Natural killer cell (primary cell): ENCODE measurements at regions not wholly inside any gene's neighbourhood (a gene's known extent, or its start where the extent isn't known, plus 50 kb on each side); places are given as distances from the start of the nearest gene placed in this dataset.

Source experiments
- ATAC-seq, 3 donors: fragments of 150-1000 bp in 2 of 3; fragments of 200-7000 bp in 1 of 3; cut with Tn5 transposase; 1 replicate in 1 of 3; 2 replicates in 2 of 3; pipeline ENCODE4 v1.10.0; 2021; ENCODE audit warnings: mild to moderate bottlenecking in 2 of 3, moderate library complexity in 2 of 3
- DNase-seq, 2 donors: peaks; one replicate each; pipeline versions ENCODE4 v3.0.0 to v3.0.0-alpha.2; 2013 to 2021; ENCODE audit warnings: mixed read lengths in 1 of 2
- H3K27ac ChIP-seq: one replicate; pipeline ENCODE4 v1.5.1; 2013; ENCODE audit warnings: mild to moderate bottlenecking, low read length
- H3K27me3 ChIP-seq: one replicate; pipeline ENCODE4 v1.6.1; 2013; ENCODE audit warnings: low read length; ENCODE audit not compliant: control insufficient read depth, insufficient read depth
- H3K36me3 ChIP-seq: one replicate; pipeline ENCODE4 v1.6.1; 2013; ENCODE audit warnings: low read length; ENCODE audit not compliant: control insufficient read depth, insufficient read depth
- H3K4me1 ChIP-seq: one replicate; pipeline ENCODE4 v1.6.1; 2013; ENCODE audit warnings: low read length; ENCODE audit not compliant: control insufficient read depth, insufficient read depth
- H3K4me3 ChIP-seq: one replicate; pipeline ENCODE4 v1.5.1; 2013; ENCODE audit warnings: low read length
- H3K9me3 ChIP-seq: one replicate; pipeline ENCODE4 v1.6.1; 2013; ENCODE audit warnings: low read length; ENCODE audit not compliant: control insufficient read depth, insufficient read depth
- H3K27ac Mint-ChIP-seq, 2 donors: one replicate each; pipeline ENCODE4 v1.8.0; 2022; ENCODE audit warnings: mild to moderate bottlenecking in 2 of 2, mixed read lengths in 2 of 2, moderate library complexity in 1 of 2
- H3K27me3 Mint-ChIP-seq, 2 donors: one replicate each; pipeline ENCODE4 v1.8.0; 2022; ENCODE audit warnings: low read depth in 2 of 2, mixed read lengths in 2 of 2
- H3K36me3 Mint-ChIP-seq: one replicate; pipeline ENCODE4 v1.8.0; 2022; ENCODE audit warnings: mixed read lengths
- H3K4me1 Mint-ChIP-seq, 2 donors: one replicate each; pipeline ENCODE4 v1.8.0; 2022; ENCODE audit warnings: mixed read lengths in 2 of 2
- H3K4me3 Mint-ChIP-seq: one replicate; pipeline ENCODE4 v1.8.0; 2022; ENCODE audit warnings: mild to moderate bottlenecking, moderate library complexity, mixed read lengths
- H3K9me3 Mint-ChIP-seq, 2 donors: one replicate each; pipeline ENCODE4 v1.8.0; 2022; ENCODE audit warnings: mixed read lengths in 2 of 2
- CTCF ChIP-seq: fragments of 200-600 bp; IDR thresholded peaks from one replicate; pipeline ENCODE4 v1.8.0; 2022; ENCODE audit warnings: antibody characterized with exemption
- WGBS: methylation state at CpG from one replicate; pipeline ENCODE4 v1.1.7; 2013; ENCODE audit warnings: missing lambda C conversion rate; ENCODE audit not compliant: insufficient coverage; 5-methylcytosine and 5-hydroxymethylcytosine counted together
- intact Hi-C: fragments of 100-400 bp; cut with micrococcal nuclease; formaldehyde crosslinking; loops from one replicate; pipeline ENCODE4 v1.14.2; 2022

- 0% methylated on average over 1 of the region's 1 CpG for WGBS
- Mint-ChIP-seq H3K4me3 (no peak overlapping the region), H3K36me3 (no peaks in the 10 kb centered on the region), H3K9me3 (no peaks in the 10 kb centered on the region), H3K4me1 (no peaks in the 10 kb centered on the region), H3K27me3 (peaks cover 15 to 18% of the 10 kb centered on the region in 2 donors), H3K27ac (no peak overlapping the region)
- Histone ChIP-seq H3K4me3 (no peak overlapping the region), H3K4me1 (no peaks in the 10 kb centered on the region), H3K36me3 (no peaks in the 10 kb centered on the region), H3K27ac (no peak overlapping the region), H3K9me3 (no peaks in the 10 kb centered on the region), H3K27me3 (peaks cover 3% of the 10 kb centered on the region)
- intact Hi-C loops, result no loop called here
- ATAC-seq (no peak), DNase-seq (no peak)
- TF ChIP-seq CTCF, result no peak
These were observed 468.6 kb downstream of the XPNPEP1 start for GRCh38 chr10:109454691-109455090.

GRCh38 chr10:109451879-109452278, 471.4 kb downstream of the XPNPEP1 start:
- Histone ChIP-seq H3K27ac (no peak overlapping the region), H3K4me1 (no peaks in the 10 kb centered on the region), H3K27me3 (peaks cover 2% of the 10 kb centered on the region), H3K4me3 (no peak overlapping the region), H3K9me3 (no peaks in the 10 kb centered on the region), H3K36me3 (no peaks in the 10 kb centered on the region)
- Mint-ChIP-seq H3K27ac (no peak overlapping the region), H3K27me3 (peaks cover 8 to 11% of the 10 kb centered on the region in 2 donors), H3K4me3 (no peak overlapping the region), H3K36me3 (no peaks in the 10 kb centered on the region), H3K4me1 (no peaks in the 10 kb centered on the region), H3K9me3 (no peaks in the 10 kb centered on the region)
- intact Hi-C loops, result no loop called here
- 71% methylated on average over 2 of the region's 2 CpGs for WGBS
- ATAC-seq (no peak), DNase-seq (no peak)
- TF ChIP-seq CTCF, result no peak

GRCh38 chr10:109450702-109451101, 472.6 kb downstream of the XPNPEP1 start:
- Mint-ChIP-seq H3K4me3 (no peak overlapping the region), H3K9me3 (peaks cover 0 to 2% of the 10 kb centered on the region in 2 donors), H3K27ac (no peak overlapping the region), H3K27me3 (peaks cover 0 to 1% of the 10 kb centered on the region in 2 donors), H3K4me1 (no peaks in the 10 kb centered on the region), H3K36me3 (no peaks in the 10 kb centered on the region)
- TF ChIP-seq CTCF, result no peak
- Histone ChIP-seq H3K36me3 (no peaks in the 10 kb centered on the region), H3K4me1 (no peaks in the 10 kb centered on the region), H3K9me3 (no peaks in the 10 kb centered on the region), H3K4me3 (no peak overlapping the region), H3K27me3 (no peaks in the 10 kb centered on the region), H3K27ac (no peak overlapping the region)
- DNase-seq, result no peak
- ATAC-seq, result no peak
- intact Hi-C loops, result no loop called here

GRCh38 chr10:109433434-109433833, 489.9 kb downstream of the XPNPEP1 start:
- no peak for DNase-seq
- Mint-ChIP-seq H3K36me3 (no peaks in the 10 kb centered on the region), H3K4me1 (no peaks in the 10 kb centered on the region), H3K4me3 (no peak overlapping the region), H3K27ac (no peak overlapping the region), H3K9me3 (peaks cover 0 to 2% of the 10 kb centered on the region in 2 donors), H3K27me3 (no peaks in the 10 kb centered on the region)
- TF ChIP-seq CTCF, result no peak
- no peak overlapping the region for H3K27ac ChIP-seq
- intact Hi-C loops, result no loop called here
- no peaks in the 10 kb centered on the region for H3K4me1 ChIP-seq
- ATAC-seq, result no peak
- no peaks in the 10 kb centered on the region for H3K9me3 ChIP-seq
- no peaks in the 10 kb centered on the region for H3K36me3 ChIP-seq
- H3K4me3 ChIP-seq, result no peak overlapping the region
- no peaks in the 10 kb centered on the region for H3K27me3 ChIP-seq
